Testis (tissue), 2 donors: ENCODE measurements at regions not wholly inside any gene's neighbourhood (a gene's known extent, or its start where the extent isn't known, plus 50 kb on each side); places are given as distances from the start of the nearest gene placed in this dataset.
A peak's percentile ranks its signal among the peaks of the same experiment; 100 is the strongest.

Experiments used
- DNase-seq: peaks from one replicate; pipeline ENCODE4 v3.0.0-alpha.2; 2019
- H3K27ac ChIP-seq, 2 donors: fragments of 200-600 bp; sonication (generic); one replicate each; pipeline ENCODE4 v1.5.1; 2019
- H3K27me3 ChIP-seq: fragments of 200-600 bp; sonication (generic); one replicate; pipeline ENCODE4 v1.5.1; 2019
- H3K36me3 ChIP-seq: fragments of 200-600 bp; sonication (generic); one replicate; pipeline ENCODE4 v1.5.1; 2017; ENCODE audit warnings: low read depth; ENCODE audit errors: missing control alignments
- H3K4me1 ChIP-seq: fragments of 200-600 bp; sonication (generic); one replicate; pipeline ENCODE4 v1.5.1; 2019
- H3K4me3 ChIP-seq, 2 donors: fragments of 200-600 bp; sonication (generic); one replicate each; pipeline ENCODE4 v1.5.1; 2017 to 2019
- H3K9me3 ChIP-seq: fragments of 200-600 bp; sonication (generic); one replicate; pipeline ENCODE4 v1.5.1; 2017
- POLR2A ChIP-seq: fragments of 450-650 bp; IDR thresholded peaks from one replicate; pipeline ENCODE4 v1.6.1; 2017; ENCODE audit warnings: antibody characterized with exemption, mild to moderate bottlenecking, moderate library complexity
- WGBS, 2 donors: methylation state at CpG; one replicate each; pipeline ENCODE4 v1.1.5; 2018; 5-methylcytosine and 5-hydroxymethylcytosine counted together
- intact Hi-C: fragments of 100-400 bp; cut with DNase I; formaldehyde crosslinking; loops from one replicate; pipeline ENCODE4 v1.15.1; 2023; ENCODE audit warnings: low total_unique reads
- TF ChIP-seq, protein P1 (sequence below), 3 experiments: fragments of 450-650 bp in 2 of 3; fragments of 200-600 bp in 1 of 3; sonication (generic) in 1 of 3; IDR thresholded peaks; one replicate each; pipeline ENCODE4 v1.5.1; 2016 to 2019; ENCODE audit warnings: antibody characterized with exemption in 3 of 3, mild to moderate bottlenecking in 2 of 3, moderate library complexity in 1 of 3

DNA sequence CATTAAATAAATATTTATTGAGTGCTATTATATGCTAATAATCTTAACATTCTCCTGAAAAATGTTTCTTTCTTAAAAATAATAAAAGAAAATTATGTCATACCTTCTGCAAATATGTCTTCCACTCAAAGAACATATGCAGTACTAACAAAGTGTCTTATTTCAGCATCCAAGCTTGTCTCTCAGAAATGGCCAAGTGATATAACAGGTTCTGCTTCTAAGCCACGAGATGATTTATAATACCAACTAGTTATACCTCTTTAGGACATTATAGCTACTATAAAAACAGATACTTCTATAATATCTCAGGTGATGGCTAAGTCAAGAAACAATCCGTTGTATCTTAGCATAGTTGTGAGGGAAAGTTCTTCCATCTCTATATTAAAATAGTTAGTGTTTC lies 128.1 kb upstream of the ARID2 start:
- Histone ChIP-seq H3K27me3 (no peaks in the 10 kb centered on the region), H3K9me3 (no peaks in the 10 kb centered on the region), H3K4me1 (no peaks in the 10 kb centered on the region), H3K36me3 (no peaks in the 10 kb centered on the region), H3K4me3 (no peak overlapping the region), H3K27ac (no peak overlapping the region)
- intact Hi-C loops, result no loop called here
- WGBS, 2 donors, result 68 to 70% methylated on average over 2 of the region's 2 CpGs
- DNase-seq, result no peak
- TF ChIP-seq, protein P1, sequence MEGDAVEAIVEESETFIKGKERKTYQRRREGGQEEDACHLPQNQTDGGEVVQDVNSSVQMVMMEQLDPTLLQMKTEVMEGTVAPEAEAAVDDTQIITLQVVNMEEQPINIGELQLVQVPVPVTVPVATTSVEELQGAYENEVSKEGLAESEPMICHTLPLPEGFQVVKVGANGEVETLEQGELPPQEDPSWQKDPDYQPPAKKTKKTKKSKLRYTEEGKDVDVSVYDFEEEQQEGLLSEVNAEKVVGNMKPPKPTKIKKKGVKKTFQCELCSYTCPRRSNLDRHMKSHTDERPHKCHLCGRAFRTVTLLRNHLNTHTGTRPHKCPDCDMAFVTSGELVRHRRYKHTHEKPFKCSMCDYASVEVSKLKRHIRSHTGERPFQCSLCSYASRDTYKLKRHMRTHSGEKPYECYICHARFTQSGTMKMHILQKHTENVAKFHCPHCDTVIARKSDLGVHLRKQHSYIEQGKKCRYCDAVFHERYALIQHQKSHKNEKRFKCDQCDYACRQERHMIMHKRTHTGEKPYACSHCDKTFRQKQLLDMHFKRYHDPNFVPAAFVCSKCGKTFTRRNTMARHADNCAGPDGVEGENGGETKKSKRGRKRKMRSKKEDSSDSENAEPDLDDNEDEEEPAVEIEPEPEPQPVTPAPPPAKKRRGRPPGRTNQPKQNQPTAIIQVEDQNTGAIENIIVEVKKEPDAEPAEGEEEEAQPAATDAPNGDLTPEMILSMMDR (IDR thresholded peaks at IDR 0.05), result no peak
- no peak for TF ChIP-seq POLR2A

DNA sequence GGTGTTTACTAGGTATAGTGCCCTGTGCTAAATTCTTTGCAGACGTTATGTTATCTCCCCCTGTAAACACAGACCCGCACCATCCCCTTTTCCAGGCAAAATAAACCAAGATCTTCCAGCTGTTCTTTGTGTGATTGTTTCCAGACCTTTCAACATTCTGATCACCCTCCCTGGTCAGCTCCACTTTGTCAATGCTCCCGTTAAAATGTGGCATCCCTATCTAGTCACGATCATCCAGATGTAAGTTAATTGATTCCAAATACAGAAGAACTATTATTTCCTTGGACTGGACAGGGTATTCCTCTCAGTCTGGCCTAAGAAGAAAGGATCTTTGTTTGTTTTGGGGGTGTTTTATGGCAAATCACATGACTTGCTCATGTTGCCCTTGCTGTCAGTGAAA lies 127.6 kb upstream of the ARID2 start:
- DNase-seq, result no peak
- Histone ChIP-seq H3K4me1 (no peaks in the 10 kb centered on the region), H3K27me3 (no peaks in the 10 kb centered on the region), H3K4me3 (no peak overlapping the region), H3K9me3 (no peaks in the 10 kb centered on the region), H3K36me3 (no peaks in the 10 kb centered on the region), H3K27ac (no peak overlapping the region)
- WGBS, 2 donors, result 35 to 48% methylated on average over 4 of the region's 4 CpGs
- TF ChIP-seq POLR2A, result no peak
- intact Hi-C loops, result no loop called here

DNA sequence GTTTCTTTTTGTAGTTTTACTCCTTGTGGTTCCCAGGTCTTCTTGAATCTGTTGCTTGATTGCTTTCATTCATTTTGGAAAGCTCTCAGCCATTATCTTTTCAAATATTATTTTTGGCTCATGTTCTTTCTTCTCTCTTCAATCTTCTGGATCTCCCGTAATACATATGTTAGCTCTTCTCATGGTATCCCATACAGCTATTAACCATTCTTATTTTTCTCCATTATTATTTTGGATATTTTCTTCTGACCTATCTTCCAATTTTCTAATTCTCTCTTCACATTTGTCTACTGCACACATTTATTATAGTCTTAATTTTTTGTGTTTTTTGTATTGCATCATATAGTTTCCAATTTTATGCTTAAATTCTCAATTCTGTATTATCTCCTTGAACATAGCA lies 123.9 kb upstream of the ARID2 start:
- intact Hi-C loops, result no loop called here
- Histone ChIP-seq H3K4me1 (no peaks in the 10 kb centered on the region), H3K36me3 (no peaks in the 10 kb centered on the region), H3K9me3 (no peaks in the 10 kb centered on the region), H3K27ac (no peak overlapping the region), H3K27me3 (no peaks in the 10 kb centered on the region), H3K4me3 (no peak overlapping the region)
- TF ChIP-seq, protein P1 (IDR thresholded peaks at IDR 0.05), result no peak
- TF ChIP-seq POLR2A, result no peak
- DNase-seq, result no peak
- 82 to 85% methylated on average over 1 of the region's 1 CpG for WGBS, 2 donors

DNA sequence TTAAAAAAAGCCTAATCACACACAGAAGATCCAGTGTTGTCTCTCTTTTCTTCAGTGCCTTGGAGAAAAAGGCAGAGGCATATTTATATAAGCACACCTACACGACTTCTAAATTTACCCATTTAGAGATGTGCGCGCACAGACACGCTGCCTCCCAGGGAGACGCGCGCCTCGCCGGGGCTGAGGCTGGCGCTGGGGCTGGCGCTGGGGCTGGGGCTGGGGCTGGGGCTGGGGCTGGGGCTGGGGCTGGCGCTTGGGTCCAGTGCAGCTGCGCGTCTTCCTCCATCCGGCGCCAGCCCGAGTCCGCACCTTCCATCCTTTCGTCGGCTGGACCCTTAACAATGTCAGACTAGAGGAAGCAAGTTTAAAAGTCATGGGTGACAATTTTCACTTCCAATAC lies 118.4 kb upstream of the ARID2 start:
- H3K4me3 ChIP-seq, result peak overlapping the region in 1 of 2 donors; percentile 17
- peak; percentile 16 for DNase-seq
- no peaks in the 10 kb centered on the region for H3K4me1 ChIP-seq
- H3K27me3 ChIP-seq, result no peaks in the 10 kb centered on the region
- intact Hi-C loops, result no loop called here
- no peak overlapping the region for H3K27ac ChIP-seq
- H3K36me3 ChIP-seq, result no peaks in the 10 kb centered on the region
- 17 to 18% methylated on average over 7 to 20 of the region's 20 CpGs for whole genome bisulfite sequencing, 2 donors
- TF ChIP-seq, protein P1 (IDR thresholded peaks at IDR 0.05), result no peak
- no peak for TF ChIP-seq POLR2A
- H3K9me3 ChIP-seq, result no peaks in the 10 kb centered on the region

DNA sequence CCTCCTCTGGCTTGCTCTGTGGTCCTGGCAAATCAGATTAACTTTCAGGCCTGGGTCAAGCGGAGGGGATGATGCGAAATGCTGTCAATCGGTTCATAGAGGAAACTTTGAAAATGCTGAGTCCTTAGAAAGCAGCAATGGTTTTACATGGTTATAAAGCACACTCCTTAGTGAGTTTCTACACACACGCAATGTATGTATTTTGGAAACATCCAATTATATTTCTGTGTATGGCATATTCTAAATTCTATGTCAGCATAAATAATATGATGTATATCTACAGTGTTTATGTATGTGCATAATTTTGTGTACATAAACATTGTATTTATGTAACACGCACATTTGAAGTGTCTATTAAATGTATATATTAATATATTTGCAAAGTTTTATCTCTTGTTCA lies 118.0 kb upstream of the ARID2 start:
- TF ChIP-seq, protein P1 (IDR thresholded peaks at IDR 0.05), result no peak
- no peak for TF ChIP-seq POLR2A

More for the DNA sequence above, 118.0 kb upstream of the ARID2 start:
- H3K27ac ChIP-seq, result no peak overlapping the region
- DNase-seq, result no peak
- WGBS, 2 donors, result 55 to 63% methylated on average over 5 of the region's 5 CpGs
- peak overlapping the region in 1 of 2 donors; percentile 17 for H3K4me3 ChIP-seq
- intact Hi-C loops, result no loop called here
- no peaks in the 10 kb centered on the region for H3K4me1 ChIP-seq
- no peaks in the 10 kb centered on the region for H3K27me3 ChIP-seq
- no peaks in the 10 kb centered on the region for H3K36me3 ChIP-seq
- no peaks in the 10 kb centered on the region for H3K9me3 ChIP-seq
